Stimulated activated CD4-positive, alpha-beta T cell treated with anti-CD3 and anti-CD28 coated beads, Interleukin-1b, Interleukin-23, amount 100 ng/mL, for 48 hours (primary cell): ENCODE measurements at regions not wholly inside any gene's neighbourhood (a gene's known extent, or its start where the extent isn't known, plus 50 kb on each side); places are given as distances from the start of the nearest gene placed in this dataset.
"Not testable (repeated sequence)": the region's sequence is repeated elsewhere in the genome, so short reads cannot be mapped to it uniquely, and the experiment has no call there.

Experiments
- DNase-seq: peaks from one replicate; pipeline ENCODE4 v3.0.0-alpha.2; 2020

- no peak for DNase-seq
Measured at GRCh38 chr15:30030345-30030744, 52.4 kb upstream of the GOLGA8J start.

DNA sequence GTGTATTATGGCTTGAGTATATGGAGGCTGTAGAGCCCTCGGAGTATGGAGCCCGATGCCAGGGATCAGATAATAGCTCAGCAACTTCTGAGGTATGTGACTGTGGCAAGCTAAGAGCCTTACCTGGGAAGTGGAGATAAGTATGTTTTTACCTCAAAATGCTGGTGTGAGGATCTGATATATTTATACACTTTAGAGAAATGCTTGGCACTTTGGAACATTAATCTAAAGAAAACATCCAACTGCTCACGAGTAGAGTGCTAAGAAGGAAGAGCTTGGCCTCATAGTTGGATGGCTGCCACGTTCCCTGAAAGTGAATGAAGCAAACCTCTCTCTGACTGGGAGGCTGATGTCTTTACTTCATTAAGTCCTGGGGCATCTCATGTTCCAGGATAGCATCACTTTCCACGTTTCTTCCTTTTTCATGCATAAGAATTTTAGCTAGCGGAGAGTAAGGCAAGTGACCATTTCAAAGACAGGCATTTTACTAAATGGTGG, 58.9 kb upstream of the GOLGA8J start:
- DNase-seq, result no peak

- DNase-seq, result no peak
Measured at GRCh38 chr15:30010746-30011145, 72.0 kb upstream of the GOLGA8J start.

DNA sequence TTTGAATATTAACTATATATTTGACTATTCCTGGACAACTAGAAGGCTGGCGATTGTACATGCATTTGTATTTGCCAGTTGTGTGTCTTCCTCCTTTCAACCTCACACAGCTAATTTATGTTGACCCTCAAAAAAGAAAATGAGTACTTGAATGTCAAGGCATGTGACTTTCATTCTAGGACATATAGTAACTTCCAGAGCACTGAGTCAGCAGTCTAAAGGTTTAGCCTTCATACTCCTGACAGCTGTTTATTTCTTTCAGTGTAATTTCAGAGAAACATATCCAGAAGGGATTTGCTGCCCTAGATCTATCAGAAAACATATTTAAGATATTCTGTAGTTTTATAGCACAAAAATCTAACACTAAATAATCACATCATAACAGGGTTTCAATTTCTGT, 74.6 kb upstream of the GOLGA8J start:
- DNase-seq, result no peak

- no peak for DNase-seq
Measured at GRCh38 chr15:30001602-30002001, 81.2 kb upstream of the GOLGA8J start.

GRCh38 chr15:29998033-29998432, 84.7 kb upstream of the GOLGA8J start:
- no peak for DNase-seq

DNA sequence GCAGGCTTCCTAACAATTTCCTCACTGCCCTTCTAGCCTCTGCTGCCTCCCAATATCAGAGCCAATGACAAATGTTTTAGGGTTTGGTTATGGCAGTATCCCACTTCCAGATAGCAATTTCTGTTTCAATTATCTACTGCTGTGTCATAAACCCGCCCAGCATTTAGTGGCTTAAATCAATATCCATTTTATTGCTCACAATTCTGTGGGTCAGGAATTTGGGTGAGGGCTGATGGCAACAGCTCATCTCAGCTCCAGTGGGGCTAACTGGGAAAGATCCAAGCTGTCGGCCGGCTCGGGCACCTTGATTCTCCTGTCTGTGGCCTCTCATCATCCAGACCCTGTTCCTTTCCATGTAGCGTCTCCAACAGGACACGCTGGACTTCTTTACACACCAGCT, 85.3 kb upstream of the GOLGA8J start:
- no peak for DNase-seq

- no peak for DNase-seq
Measured at GRCh38 chr15:29994284-29994683, 88.5 kb upstream of the GOLGA8J start.

DNA sequence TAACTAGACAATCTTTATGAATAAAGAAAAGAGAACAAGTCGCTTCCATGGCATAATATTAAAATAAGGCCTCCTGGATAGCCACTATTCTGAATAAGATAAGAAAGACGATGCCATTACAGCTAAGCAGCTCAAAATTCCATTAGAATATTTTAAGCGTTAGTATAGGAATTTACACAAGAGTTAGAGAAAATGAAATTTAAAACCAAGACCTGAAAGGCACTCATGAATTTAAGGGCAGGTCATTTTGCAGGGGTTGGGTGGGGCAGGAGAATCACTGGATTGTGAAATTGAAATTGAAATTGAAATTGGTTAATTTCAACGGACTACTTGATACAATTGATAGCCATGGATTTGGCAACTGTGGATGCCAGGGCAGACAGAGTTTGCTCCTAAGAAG, 91.8 kb upstream of the GOLGA8J start:
- no peak for DNase-seq

DNA sequence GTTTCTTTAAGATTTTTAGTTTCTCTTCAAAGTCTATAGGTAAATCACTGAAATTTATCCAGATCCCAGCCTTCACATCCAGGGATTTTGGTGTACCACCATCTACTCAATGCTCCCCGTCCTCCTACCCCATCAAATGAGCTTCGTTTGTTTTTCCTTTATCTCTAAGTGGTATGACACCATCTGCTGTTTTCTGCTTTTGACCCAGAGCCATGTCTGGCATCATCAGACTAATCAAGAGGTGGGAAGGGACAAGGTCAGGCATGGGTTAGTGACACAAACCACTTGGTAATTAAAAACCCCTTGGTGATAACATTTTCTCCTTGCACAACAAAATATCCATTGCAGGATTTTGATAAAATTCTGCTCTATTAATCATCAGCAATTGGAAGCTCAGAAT, 92.7 kb upstream of the GOLGA8J start:
- no peak for DNase-seq

- DNase-seq, result no peak
Measured at GRCh38 chr15:29988701-29989100, 94.1 kb upstream of the GOLGA8J start.

- no peak for DNase-seq
Measured at GRCh38 chr15:29986946-29987345, 95.8 kb upstream of the GOLGA8J start.

- no peak for DNase-seq
Measured at GRCh38 chr15:29978411-29979382, 104.1 kb upstream of the GOLGA8J start.

DNA sequence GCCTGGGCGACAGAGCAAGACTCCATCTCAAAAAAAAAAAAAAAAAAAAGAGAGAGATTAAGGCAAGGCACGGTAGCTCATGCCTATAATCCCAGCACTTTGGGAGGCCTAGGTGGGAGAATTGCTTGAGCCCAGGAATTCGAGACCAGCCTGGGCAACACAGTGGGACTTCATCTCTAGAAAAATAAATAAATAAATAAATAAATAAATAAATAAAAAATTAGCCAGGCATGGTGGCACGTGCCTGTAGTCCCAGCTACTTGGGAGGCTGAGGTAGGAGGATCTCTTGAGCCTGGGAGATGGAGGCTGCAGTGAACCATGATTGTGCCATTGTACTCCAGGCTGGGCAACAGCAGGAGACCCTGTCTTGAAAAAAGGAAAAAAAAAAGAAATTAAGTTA, 108.7 kb upstream of the GOLGA8J start:
- not testable (repeated sequence) for DNase-seq

DNA sequence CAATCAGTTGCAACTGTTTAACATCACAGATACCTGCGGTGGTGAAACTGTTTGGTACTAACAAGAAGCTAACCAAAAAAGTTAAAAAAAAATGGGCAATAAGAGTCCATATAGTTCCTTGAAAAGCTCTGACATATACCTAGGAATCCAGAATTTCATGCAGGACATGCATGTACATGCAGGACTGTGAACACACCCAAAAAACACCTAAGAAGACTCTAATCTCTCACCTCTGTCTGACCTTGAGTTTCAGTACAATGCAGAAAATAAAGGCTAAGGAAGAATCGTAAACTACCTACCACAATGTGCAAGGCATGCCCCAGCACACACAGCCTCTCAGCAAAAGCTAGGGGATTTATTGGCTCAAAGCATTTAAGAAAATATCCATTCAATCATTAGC, 110.7 kb upstream of the GOLGA8J start:
- no peak for DNase-seq

GRCh38 chr15:29970402-29970695, 112.4 kb upstream of the GOLGA8J start:
- no peak for DNase-seq

DNA sequence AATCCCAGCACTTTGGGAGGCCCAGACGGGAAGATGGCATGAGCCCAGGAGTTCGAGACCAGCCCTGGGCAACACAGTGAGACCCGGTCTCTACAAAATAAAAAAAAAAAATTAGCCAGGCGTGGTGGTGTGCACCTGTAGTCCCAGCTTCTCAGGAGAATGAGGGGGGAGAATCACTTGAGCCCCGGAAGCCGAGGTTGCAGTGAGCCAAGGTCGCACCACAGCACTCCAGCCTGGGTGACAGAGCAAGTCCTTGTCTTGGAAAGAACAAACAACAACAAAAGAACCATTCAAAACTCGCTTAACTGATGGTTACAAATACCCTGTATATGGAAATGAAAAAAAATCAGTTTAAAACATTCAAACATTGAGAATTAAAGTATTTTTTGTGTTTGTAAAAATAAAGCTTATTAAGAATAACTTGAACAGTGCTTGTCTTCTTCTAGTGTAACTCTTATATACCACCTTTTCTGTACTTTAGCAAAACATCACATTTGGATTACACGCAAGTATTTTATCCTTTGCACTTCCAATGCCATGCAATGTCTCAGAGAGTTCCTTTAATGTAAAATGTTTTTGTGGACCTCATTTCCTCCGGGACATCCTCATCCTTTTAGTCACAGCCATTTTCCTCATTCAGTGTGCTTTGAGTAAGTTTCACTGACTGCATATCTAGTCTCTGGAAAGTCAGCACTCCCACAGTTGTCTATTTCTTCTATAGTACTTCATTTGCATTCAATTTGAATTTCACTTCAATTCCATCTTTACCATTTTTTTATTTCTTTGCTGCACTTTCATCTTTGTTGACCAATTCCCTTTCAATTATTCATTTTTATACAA, 113.0 kb upstream of the GOLGA8J start:
- no peak for DNase-seq

DNA sequence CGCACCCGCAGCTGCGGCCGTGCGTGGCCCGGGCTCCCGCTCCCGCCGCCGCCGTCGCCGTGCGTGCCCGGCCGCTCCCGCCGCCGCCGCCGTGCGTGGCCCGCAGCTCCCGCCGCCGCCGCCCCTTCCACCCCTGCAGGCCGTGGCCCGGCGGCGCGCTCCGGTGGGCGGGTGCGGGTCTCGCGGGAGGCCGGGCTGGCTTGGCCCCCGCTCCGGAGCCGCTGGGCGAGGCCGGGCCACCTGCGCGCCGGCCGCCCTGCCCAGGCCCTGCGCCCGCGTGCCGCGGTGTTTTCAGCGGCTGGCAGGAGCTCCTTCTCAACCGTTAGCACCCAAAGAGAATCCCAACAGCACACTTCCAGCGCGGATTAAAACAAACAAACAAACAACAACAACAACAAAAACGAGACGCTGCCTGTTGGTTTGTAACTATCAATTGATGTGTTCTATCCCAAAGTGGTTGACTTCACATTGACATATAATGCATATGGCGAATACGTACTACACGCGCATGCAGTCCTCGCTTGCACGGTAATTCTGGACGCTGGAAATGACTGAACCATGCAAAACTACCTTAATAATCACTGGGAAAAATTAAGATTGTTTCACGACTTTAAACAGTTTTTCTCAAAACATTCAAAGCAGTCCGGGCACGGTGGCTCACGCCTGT, 113.7 kb upstream of the GOLGA8J start:
- no peak for DNase-seq

DNA sequence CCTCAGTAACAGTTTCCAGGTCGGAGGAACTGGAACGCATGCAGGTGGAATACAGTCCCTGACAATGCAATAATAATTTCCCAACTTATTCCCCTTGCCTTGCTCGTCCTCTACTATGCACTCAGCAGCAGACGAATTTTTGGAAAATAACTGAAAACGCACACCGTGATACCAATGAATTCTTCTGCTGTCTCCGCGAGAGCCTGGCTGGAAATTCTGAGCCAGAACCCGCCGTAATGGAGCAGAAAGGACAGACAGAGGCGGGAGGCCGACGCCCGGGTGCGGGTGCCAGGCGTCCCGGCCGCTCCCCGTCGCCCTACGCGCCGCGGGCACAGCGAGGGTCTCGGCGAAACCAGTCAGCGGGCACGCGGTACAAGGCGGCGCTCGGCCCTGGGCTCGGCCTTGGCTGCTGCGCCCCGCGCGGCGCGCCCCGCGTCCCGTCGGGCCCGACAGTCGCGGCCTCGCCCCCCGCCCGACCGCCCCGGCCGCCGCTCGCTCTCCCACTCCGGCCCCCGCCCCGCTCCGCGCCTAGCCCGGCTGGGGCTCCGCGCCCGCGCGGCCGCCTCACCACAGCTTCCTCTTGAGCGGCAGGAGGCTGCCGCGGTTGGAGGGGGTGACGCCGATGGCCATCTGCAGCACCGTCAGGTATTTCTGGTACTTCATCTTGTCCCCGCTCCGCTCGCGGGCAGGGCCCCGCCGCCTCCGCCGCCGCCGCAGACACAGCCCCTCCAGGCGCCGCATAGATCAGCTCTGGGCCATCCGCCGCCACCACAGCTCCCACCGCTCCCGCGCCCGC, 114.5 kb upstream of the GOLGA8J start:
- DNase-seq, result no peak

- DNase-seq, result no peak
Measured at GRCh38 chr15:29962407-29962806, 120.3 kb upstream of the GOLGA8J start.

DNA sequence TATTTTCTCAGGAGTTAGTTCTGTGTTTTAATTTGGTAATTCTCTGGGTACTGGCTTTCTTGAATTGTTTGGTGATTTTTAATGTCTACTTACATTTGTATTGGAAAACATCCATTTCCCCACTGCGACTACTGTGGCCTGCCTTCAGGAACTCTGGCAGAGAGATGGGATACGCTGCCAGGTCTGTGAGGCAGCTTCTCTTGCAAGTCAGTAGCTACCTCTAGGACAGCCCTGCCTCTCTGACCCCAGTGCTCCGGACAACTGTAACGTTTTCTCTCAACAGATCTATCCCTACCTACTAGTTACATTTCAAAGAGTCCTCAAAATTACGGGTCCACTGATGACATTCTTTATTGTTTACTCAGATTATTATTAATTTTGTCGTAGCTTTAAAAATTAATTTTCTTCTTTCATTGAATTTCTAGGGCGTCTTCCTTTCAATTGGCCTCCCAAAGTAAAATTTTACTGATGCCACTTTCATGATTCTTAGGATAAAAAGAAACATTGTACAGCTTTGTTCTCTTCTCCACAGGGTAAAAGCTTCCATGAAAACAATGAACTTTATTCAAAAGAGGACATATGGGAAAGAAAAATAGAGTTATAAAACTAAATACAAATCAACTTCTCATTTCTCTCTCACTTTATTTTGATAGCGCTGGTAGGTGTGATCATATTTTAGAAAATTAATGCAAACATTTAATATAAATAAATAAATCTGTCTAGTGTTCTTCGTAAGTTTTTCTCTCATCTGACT, 123.2 kb upstream of the GOLGA8J start:
- no peak for DNase-seq

DNA sequence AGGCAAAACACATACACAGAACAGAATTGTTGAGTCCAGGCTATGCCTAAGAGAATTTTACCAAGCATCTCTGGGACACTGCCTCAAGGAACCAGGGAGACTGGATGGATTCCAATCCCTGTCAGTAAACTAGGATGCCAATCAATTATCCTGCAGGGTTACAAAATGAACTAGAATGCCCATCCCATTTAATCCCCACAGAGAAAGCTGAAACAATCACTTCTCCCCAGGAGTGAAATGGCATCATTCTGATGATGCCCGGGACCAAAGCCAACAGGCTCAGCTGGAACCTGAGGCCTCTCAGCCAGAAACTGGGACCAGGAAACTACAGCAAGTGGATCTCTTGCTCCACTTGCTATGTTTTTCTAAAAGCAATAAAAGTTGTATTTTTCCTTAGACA, 130.0 kb upstream of the TJP1 start:
- DNase-seq, result no peak
